ENCODE measurements at regions not wholly inside any gene's neighbourhood (a gene's known extent, or its start where the extent isn't known, plus 50 kb on each side); places are given as distances from the start of the nearest gene placed in this dataset.
A peak's percentile ranks its signal among the peaks of the same experiment; 100 is the strongest.

GRCh38 chr12:72082986-72083820, 144.6 kb downstream of the TPH2 start:
- Histone ChIP-seq H3K4me3 (no peak overlapping the region), H3K36me3 (ENCODE audit: insufficient read depth, low read length) (no peaks in the 10 kb centered on the region), H3K9ac (ENCODE audit: insufficient read length) (no peak overlapping the region), H3K9me3 (ENCODE audit: low read depth, low read length) (no peaks in the 10 kb centered on the region), H3K27ac (no peak overlapping the region)
- DNase-seq (ENCODE audit: low read depth, low spot score), result no peak
- no peak for TF ChIP-seq FOXP2 (optimal IDR thresholded peaks at IDR 0.05; ENCODE audit: control extremely low read depth, extremely low read length, insufficient read depth)

GRCh38 chr12:72084061-72084460, 145.4 kb downstream of the TPH2 start:
- Histone ChIP-seq H3K9ac (ENCODE audit: insufficient read length) (no peak overlapping the region), H3K27ac (0 out of 2 replicates have a peak overlapping the region, but pooled peaks have one; percentile 27), H3K9me3 (ENCODE audit: low read depth, low read length) (no peaks in the 10 kb centered on the region), H3K36me3 (ENCODE audit: insufficient read depth, low read length) (no peaks in the 10 kb centered on the region), H3K4me3 (no peak overlapping the region)
- TF ChIP-seq POLR2AphosphoS5 (IDR thresholded peaks at IDR 0.05; ENCODE audit: borderline replicate concordance, low read depth, low read length) (no peak), FOXP2 (optimal IDR thresholded peaks at IDR 0.05; ENCODE audit: control extremely low read depth, extremely low read length, insufficient read depth) (no peak), EZH2 (IDR thresholded peaks at IDR 0.05) (no peak)
- DNase-seq (ENCODE audit: low read depth, low spot score), result no peak

- peak overlapping the region; percentile 48 for H3K27ac ChIP-seq
- H3K9ac ChIP-seq (ENCODE audit: insufficient read length), result no peak overlapping the region
- H3K4me3 ChIP-seq, result no peak overlapping the region
- TF ChIP-seq EZH2 (IDR thresholded peaks at IDR 0.05), result no peak
- TF ChIP-seq POLR2AphosphoS5 (IDR thresholded peaks at IDR 0.05; ENCODE audit: borderline replicate concordance, low read depth, low read length), result no peak
- no peak for TF ChIP-seq FOXP2 (optimal IDR thresholded peaks at IDR 0.05; ENCODE audit: control extremely low read depth, extremely low read length, insufficient read depth)
- H3K36me3 ChIP-seq (ENCODE audit: insufficient read depth, low read length), result no peaks in the 10 kb centered on the region
- DNase-seq (ENCODE audit: low read depth, low spot score), result no peak
- no peaks in the 10 kb centered on the region for H3K9me3 ChIP-seq (ENCODE audit: low read depth, low read length)
Measured at GRCh38 chr12:72084880-72085279, 146.2 kb downstream of the TPH2 start.

- Histone ChIP-seq H3K4me3 (no peak overlapping the region), H3K9me3 (ENCODE audit: low read depth, low read length) (peaks cover 3% of the 10 kb centered on the region; the same call in 1 of the 2 replicates), H3K27ac (no peak overlapping the region), H3K9ac (ENCODE audit: insufficient read length) (no peak overlapping the region), H3K36me3 (ENCODE audit: insufficient read depth, low read length) (no peaks in the 10 kb centered on the region)
- TF ChIP-seq POLR2AphosphoS5 (IDR thresholded peaks at IDR 0.05; ENCODE audit: borderline replicate concordance, low read depth, low read length), result no peak
- no peak for TF ChIP-seq EZH2 (IDR thresholded peaks at IDR 0.05)
- TF ChIP-seq FOXP2 (optimal IDR thresholded peaks at IDR 0.05; ENCODE audit: control extremely low read depth, extremely low read length, insufficient read depth), result no peak
- DNase-seq (ENCODE audit: low read depth, low spot score), result no peak
Measured at GRCh38 chr12:72089678-72090077, 151.0 kb downstream of the TPH2 start.

DNA sequence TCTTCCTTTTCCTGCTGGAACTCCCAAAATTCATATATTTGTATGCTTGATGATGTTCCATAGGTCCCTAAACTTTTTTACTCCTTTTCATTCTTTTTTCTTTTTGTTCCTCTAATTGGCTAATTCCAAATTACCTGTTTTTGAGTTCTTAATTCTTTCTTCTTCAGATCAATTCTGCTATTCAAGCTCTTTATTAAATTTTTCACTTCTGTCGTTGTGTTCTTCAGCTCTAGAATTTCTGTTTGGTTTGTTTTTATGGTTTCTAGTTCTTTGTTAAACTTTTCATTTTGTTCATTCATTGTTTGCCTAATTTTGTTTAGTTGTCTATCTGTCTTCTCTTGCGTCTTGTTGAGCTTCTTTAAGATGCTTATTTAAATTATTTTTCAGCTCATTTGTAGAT, 154.8 kb downstream of the TPH2 start:
- H3K4me3 ChIP-seq, result no peak overlapping the region
- H3K9ac ChIP-seq (ENCODE audit: insufficient read length), result no peak overlapping the region
- peaks cover 3% of the 10 kb centered on the region; the same call in 1 of the 2 replicates for H3K9me3 ChIP-seq (ENCODE audit: low read depth, low read length)
- H3K27ac ChIP-seq, result no peak overlapping the region
- no peak for DNase-seq (ENCODE audit: low read depth, low spot score)
- TF ChIP-seq EZH2 (IDR thresholded peaks at IDR 0.05), result no peak
- TF ChIP-seq FOXP2 (optimal IDR thresholded peaks at IDR 0.05; ENCODE audit: control extremely low read depth, extremely low read length, insufficient read depth), result no peak
- no peaks in the 10 kb centered on the region for H3K36me3 ChIP-seq (ENCODE audit: insufficient read depth, low read length)

DNA sequence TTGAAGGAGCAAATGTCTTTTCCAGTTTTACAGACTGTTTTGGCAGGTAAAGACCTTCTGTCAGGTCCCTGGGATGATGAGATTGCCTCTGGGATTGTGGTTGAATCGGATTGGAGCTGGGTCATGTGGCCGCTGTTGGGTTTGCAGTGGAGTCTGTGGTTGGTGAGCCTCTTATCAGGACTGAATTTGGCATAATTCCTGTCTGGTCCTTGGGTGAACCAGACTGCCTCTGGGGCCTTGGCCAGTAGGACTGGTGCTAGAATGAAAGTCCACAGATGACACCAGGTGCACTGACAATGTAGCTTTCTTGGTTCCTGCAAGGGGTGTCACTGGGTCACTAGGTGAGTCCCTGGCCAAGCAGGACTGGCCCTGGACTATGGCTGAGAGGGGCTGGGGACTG, 155.3 kb downstream of the TPH2 start:
- Histone ChIP-seq H3K36me3 (ENCODE audit: insufficient read depth, low read length) (no peaks in the 10 kb centered on the region), H3K9me3 (ENCODE audit: low read depth, low read length) (peaks cover 3% of the 10 kb centered on the region; the same call in 1 of the 2 replicates), H3K4me3 (no peak overlapping the region), H3K27ac (no peak overlapping the region), H3K9ac (ENCODE audit: insufficient read length) (no peak overlapping the region)
- TF ChIP-seq FOXP2 (optimal IDR thresholded peaks at IDR 0.05; ENCODE audit: control extremely low read depth, extremely low read length, insufficient read depth) (no peak), EZH2 (IDR thresholded peaks at IDR 0.05) (no peak), POLR2AphosphoS5 (IDR thresholded peaks at IDR 0.05; ENCODE audit: borderline replicate concordance, low read depth, low read length) (no peak)
- DNase-seq (ENCODE audit: low read depth, low spot score), result no peak

DNA sequence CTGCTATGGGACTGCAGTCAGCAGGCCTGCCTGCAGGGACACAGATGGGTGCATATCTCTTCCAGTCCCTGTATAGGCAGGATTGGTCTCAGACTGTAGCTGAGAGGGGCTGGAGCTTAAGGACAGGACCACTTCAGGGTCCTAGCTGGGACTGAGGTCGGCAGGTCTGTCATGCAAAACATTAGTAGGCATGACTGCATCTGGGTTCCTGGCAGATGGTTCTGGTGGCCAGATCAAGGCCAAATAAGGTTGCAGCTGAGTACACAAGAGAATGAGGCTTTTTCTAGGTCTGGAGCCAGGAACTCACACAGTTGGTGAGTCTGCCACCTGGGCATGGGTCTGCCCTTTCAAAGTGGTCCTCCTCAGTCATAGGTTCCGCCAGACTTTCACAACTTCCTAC, 155.8 kb downstream of the TPH2 start:
- peaks cover 3% of the 10 kb centered on the region; the same call in 1 of the 2 replicates for H3K9me3 ChIP-seq (ENCODE audit: low read depth, low read length)
- no peak overlapping the region for H3K4me3 ChIP-seq
- no peak for DNase-seq (ENCODE audit: low read depth, low spot score)
- no peak overlapping the region for H3K9ac ChIP-seq (ENCODE audit: insufficient read length)
- no peaks in the 10 kb centered on the region for H3K36me3 ChIP-seq (ENCODE audit: insufficient read depth, low read length)
- H3K27ac ChIP-seq, result no peak overlapping the region
- no peak for TF ChIP-seq EZH2 (IDR thresholded peaks at IDR 0.05)

DNA sequence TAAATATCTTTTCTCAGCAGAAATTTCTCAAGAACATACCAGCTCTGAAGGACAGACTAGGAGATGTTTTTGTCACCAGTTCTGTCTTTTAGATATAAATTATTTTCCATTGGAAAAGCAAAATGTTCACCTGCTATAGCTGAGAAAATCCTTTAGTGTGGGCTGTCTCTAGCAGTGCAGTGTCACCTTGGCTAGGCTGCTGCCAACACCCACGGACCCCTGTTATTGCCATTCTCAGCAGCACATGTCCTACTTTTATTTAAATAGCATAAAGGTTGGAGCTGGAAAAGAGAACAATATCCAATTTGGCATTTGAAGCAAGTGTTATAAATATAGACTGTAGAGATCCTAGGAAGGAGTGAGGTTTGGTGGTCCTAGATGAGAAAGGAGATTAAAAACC, 156.4 kb downstream of the TPH2 start:
- no peak for DNase-seq (ENCODE audit: low read depth, low spot score)
- no peak overlapping the region for H3K4me3 ChIP-seq
- TF ChIP-seq POLR2AphosphoS5 (IDR thresholded peaks at IDR 0.05; ENCODE audit: borderline replicate concordance, low read depth, low read length), result no peak
- no peak overlapping the region for H3K9ac ChIP-seq (ENCODE audit: insufficient read length)
- H3K36me3 ChIP-seq (ENCODE audit: insufficient read depth, low read length), result no peaks in the 10 kb centered on the region
- H3K27ac ChIP-seq, result no peak overlapping the region
- H3K9me3 ChIP-seq (ENCODE audit: low read depth, low read length), result peaks cover 3% of the 10 kb centered on the region; the same call in 1 of the 2 replicates

DNA sequence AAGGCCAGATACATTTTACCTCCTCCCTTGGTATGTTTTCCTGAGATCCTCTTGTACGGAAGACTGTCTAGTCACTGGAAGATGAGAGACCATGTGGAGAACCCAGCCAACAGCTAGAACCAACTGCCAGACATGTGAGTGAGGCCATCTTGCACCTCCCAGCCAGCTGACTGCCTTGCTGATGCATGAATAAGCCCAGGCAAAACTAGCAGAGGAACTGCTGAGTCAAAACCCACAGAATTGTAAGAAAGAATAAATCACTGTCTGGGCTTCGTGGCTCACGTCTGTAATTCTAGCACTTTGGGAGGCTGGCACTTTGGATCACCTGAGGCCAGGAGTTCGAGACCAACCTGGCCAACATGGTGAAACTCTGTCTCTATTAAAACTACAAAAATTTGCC, 160.0 kb downstream of the TPH2 start:
- no peak overlapping the region for H3K9ac ChIP-seq (ENCODE audit: insufficient read length)
- DNase-seq (ENCODE audit: low read depth, low spot score), result no peak
- H3K9me3 ChIP-seq (ENCODE audit: low read depth, low read length), result peaks cover 3% of the 10 kb centered on the region; the same call in 1 of the 2 replicates
- no peak overlapping the region for H3K4me3 ChIP-seq
- no peaks in the 10 kb centered on the region for H3K36me3 ChIP-seq (ENCODE audit: insufficient read depth, low read length)
- TF ChIP-seq FOXP2 (optimal IDR thresholded peaks at IDR 0.05; ENCODE audit: control extremely low read depth, extremely low read length, insufficient read depth) (no peak), EZH2 (IDR thresholded peaks at IDR 0.05) (no peak)
- H3K27ac ChIP-seq, result no peak overlapping the region

Data from SK-N-MC (cell line).